ENCODE measurements at regions not wholly inside any gene's neighbourhood (a gene's known extent, or its start where the extent isn't known, plus 50 kb on each side); places are given as distances from the start of the nearest gene placed in this dataset.

DNA sequence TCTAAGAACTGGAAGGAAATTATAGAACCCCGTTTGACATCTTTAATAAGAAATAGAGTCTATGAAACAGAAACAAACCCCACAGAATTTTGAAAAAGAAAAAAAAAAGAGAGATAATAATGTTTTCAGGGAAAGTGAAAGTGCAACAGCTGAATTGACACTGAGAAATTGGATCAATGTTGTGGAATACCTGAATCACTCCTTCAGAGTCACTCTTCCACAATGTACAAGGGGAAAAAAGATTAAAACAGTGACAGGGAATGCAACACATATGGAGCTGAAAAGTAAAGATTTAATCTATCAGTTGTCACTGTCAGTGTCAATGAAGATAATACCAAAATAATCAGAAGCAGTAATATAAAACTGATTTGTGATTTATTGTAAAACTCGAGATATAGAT is 520.8 kb upstream of the HS3ST5 start:
- TF ChIP-seq, protein P1, sequence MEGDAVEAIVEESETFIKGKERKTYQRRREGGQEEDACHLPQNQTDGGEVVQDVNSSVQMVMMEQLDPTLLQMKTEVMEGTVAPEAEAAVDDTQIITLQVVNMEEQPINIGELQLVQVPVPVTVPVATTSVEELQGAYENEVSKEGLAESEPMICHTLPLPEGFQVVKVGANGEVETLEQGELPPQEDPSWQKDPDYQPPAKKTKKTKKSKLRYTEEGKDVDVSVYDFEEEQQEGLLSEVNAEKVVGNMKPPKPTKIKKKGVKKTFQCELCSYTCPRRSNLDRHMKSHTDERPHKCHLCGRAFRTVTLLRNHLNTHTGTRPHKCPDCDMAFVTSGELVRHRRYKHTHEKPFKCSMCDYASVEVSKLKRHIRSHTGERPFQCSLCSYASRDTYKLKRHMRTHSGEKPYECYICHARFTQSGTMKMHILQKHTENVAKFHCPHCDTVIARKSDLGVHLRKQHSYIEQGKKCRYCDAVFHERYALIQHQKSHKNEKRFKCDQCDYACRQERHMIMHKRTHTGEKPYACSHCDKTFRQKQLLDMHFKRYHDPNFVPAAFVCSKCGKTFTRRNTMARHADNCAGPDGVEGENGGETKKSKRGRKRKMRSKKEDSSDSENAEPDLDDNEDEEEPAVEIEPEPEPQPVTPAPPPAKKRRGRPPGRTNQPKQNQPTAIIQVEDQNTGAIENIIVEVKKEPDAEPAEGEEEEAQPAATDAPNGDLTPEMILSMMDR (IDR thresholded peaks at IDR 0.05), result no peak
- TF ChIP-seq POLR2A (IDR thresholded peaks at IDR 0.05) (no peak), POLR2AphosphoS5 (IDR thresholded peaks at IDR 0.05) (no peak), EP300 (IDR thresholded peaks at IDR 0.05) (no peak)
